Activated T-cell treated with anti-CD3 and anti-CD28 coated beads, Interleukin-2, amount 50 U/mL, for 4 hours (primary cell): ENCODE measurements at regions not wholly inside any gene's neighbourhood (a gene's known extent, or its start where the extent isn't known, plus 50 kb on each side); places are given as distances from the start of the nearest gene placed in this dataset.

Experiments
- ATAC-seq, 2 donors: fragments of 200-7000 bp; cut with Tn5 transposase; one replicate each; pipeline ENCODE4 v1.10.0; 2021
- DNase-seq: peaks from one replicate; pipeline ENCODE4 v3.0.0-alpha.2; 2020
- H3K27me3 Mint-ChIP-seq: one replicate; pipeline ENCODE4 v1.8.0; 2021; ENCODE audit warnings: low read depth, mixed read lengths
- H3K36me3 Mint-ChIP-seq: one replicate; pipeline ENCODE4 v1.8.0; 2022; ENCODE audit warnings: mixed read lengths; ENCODE audit not compliant: insufficient read depth
- H3K4me1 Mint-ChIP-seq: one replicate; pipeline ENCODE4 v1.8.0; 2021; ENCODE audit warnings: low read depth, mixed read lengths
- H3K4me3 Mint-ChIP-seq: one replicate; pipeline ENCODE4 v1.8.0; 2021; ENCODE audit warnings: mild to moderate bottlenecking, moderate library complexity, mixed read lengths
- H3K9me3 Mint-ChIP-seq: one replicate; pipeline ENCODE4 v1.8.0; 2021; ENCODE audit warnings: mixed read lengths

DNA sequence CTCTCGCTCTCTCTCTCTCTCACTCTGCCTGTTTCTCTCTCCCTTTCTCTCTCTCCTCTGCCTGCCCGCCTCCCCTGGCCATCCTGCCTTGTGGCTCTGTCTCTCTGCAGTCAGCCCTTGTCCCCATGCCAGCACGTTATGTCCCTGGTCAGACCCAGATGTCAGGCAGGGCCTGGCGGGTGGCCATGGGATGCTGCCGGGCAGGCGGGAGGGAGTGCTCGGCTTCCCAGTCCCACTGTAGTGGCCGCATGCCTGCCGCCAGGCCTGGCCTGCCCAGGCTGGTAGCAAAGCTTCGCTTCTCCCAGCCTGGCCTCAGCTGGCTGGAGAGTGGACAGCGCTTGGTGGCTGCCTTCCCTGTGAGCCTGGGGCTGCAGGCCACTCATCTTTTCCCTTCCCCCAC, 121.5 kb upstream of the ZNF716 start:
- Mint-ChIP-seq H3K9me3 (peaks cover 38% of the 10 kb centered on the region), H3K36me3 (no peaks in the 10 kb centered on the region), H3K4me3 (no peak overlapping the region), H3K4me1 (no peaks in the 10 kb centered on the region), H3K27me3 (no peaks in the 10 kb centered on the region)
- ATAC-seq (no peak), DNase-seq (no peak)

DNA sequence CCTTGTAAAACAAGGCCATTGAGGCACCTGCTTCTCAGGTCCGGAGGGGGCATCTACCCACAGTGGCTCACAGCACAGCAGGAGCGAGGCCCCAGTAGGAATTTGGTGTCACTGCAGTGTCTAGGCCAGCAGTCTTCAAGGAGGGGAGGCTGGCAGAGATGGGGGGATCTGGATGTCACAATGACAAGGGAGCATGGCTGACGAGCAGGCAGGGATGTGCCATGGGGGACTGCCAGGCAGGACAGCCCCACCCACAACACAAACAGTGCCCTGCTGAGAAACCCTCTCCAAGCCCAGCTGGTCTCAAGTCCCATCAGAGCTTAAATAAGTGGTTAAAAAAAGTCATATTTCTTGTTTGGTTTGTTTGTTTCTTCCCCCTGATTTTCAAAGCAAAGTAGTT, 121.0 kb upstream of the ZNF716 start:
- DNase-seq (no peak), ATAC-seq (no peak)
- no peaks in the 10 kb centered on the region for H3K27me3 Mint-ChIP-seq
- H3K9me3 Mint-ChIP-seq = peaks cover 38% of the 10 kb centered on the region
- H3K36me3 Mint-ChIP-seq = no peaks in the 10 kb centered on the region
- no peaks in the 10 kb centered on the region for H3K4me1 Mint-ChIP-seq
- H3K4me3 Mint-ChIP-seq = no peak overlapping the region

DNA sequence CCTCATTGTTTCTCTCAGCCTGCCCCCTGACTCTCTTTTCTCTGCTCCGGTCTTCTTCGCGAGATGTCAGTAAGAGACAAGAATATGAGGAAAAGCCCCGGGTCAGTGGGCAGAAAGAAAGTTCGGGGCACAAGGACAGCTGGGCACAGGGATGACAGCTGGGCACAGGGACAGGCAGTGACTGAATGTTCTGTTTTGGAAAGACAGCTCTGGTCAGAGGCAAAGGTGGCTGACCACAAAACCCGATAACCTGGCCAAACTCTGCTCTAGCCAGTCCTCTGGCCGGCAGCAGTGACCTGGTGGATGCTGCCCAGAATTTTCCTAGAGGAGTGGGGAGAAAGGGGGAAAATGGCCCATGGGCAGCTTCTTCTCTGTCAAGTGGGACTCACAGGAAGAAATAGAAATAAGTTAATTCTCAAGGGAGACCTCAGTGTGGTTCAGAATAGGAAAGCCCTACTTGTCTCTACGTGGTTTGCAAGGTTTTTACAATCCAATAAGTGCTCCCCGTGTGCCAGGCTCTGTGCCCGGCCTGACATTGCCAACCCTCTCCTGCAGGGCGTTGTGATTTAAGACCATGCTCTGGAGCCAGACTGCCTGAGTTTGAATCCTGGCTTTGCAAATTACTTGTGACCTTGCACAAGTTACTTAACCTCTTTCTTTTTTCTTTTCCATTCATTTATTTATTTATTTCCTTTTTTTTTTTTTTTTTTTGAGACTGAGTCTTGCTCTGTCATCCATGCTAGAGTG, 110.6 kb upstream of the ZNF716 start:
- DNase-seq = no peak
- H3K4me1 Mint-ChIP-seq = no peaks in the 10 kb centered on the region
- H3K36me3 Mint-ChIP-seq = no peaks in the 10 kb centered on the region
- ATAC-seq = no peak
- H3K4me3 Mint-ChIP-seq = no peak overlapping the region
- no peaks in the 10 kb centered on the region for H3K27me3 Mint-ChIP-seq
- H3K9me3 Mint-ChIP-seq = peaks cover 28% of the 10 kb centered on the region

DNA sequence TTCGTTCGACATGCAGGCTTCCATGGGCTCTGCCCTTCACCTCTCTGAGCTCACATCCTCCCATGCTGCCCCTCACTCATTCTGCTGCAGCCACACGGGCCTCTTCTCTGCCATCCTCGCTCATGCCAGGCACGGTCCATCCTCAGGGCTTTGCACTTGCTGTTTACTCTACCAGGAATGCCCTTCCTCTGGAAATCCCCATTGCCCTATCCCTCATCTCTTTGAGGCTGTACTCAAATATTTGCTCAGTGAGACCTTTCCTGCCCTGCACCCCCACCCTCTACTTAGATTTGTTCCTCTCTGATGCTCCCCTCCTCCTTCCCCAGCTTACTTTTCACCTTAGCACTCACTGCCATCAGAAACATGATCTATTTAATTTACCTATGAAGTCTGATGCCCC, 107.0 kb upstream of the ZNF716 start:
- Mint-ChIP-seq H3K36me3 (no peaks in the 10 kb centered on the region), H3K27me3 (no peaks in the 10 kb centered on the region), H3K4me3 (no peak overlapping the region), H3K4me1 (no peaks in the 10 kb centered on the region), H3K9me3 (peaks cover 33% of the 10 kb centered on the region)
- no peak for ATAC-seq
- DNase-seq = no peak

DNA sequence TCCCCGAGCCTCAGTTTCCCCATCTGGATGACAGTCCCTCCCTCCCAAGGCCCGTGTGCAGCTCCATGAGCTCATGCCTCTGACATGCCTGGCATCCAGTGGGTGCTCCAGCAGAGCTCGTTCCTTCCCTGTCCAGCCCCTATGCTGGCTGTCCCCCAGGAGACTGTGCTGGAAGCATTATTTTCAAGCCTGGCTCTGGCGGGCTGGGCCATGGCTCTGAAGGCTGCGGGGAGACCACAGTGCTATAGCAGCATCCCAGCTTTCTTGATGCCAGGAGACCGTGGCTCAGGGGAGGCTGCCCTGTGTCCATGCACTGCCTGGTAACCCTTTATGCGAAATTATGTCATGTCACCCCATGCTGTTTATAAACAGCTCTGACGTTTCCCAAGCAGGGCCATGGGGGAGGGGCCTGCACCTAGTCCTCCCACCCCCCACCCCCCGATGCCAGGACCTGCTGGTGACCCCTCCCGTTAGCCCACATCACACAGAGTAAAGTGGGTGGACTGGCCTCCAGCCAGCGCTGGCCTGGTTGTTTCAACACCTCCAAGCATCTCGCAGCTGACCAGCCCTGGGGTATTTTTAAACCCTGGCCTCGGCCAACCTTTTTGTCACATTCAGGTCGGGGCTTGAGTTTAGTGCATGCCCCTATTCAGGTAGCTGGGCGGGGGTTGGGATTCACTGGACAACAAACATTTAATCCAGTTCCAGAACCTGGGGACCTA, 105.9 kb upstream of the ZNF716 start:
- Mint-ChIP-seq H3K27me3 (no peaks in the 10 kb centered on the region), H3K4me3 (no peak overlapping the region), H3K9me3 (peaks cover 23% of the 10 kb centered on the region), H3K36me3 (no peaks in the 10 kb centered on the region), H3K4me1 (no peaks in the 10 kb centered on the region)
- ATAC-seq (no peak), DNase-seq (no peak)

DNA sequence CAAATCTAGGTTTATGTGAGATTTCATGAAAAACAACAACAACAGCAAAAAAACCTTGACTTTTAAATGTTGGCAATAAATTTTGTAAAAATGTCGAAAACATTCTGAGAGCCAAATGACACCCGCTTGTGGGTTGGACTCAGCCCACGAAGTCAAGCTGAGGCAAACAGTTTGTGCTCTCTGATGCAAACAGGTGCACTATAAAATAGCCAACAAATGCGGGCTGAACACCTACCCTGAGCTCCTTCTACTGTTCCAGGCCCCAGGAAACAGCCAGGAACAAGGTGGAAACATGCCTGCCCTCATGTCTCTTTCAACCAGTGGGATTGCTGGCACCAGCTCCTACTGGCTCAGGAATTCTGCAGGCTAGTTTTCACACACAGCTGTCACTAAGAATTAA, 105.0 kb upstream of the ZNF716 start:
- no peak for DNase-seq
- H3K9me3 Mint-ChIP-seq = peaks cover 26% of the 10 kb centered on the region
- H3K27me3 Mint-ChIP-seq = no peaks in the 10 kb centered on the region
- H3K4me3 Mint-ChIP-seq = no peak overlapping the region
- no peaks in the 10 kb centered on the region for H3K36me3 Mint-ChIP-seq
- ATAC-seq = no peak
- H3K4me1 Mint-ChIP-seq = no peaks in the 10 kb centered on the region

DNA sequence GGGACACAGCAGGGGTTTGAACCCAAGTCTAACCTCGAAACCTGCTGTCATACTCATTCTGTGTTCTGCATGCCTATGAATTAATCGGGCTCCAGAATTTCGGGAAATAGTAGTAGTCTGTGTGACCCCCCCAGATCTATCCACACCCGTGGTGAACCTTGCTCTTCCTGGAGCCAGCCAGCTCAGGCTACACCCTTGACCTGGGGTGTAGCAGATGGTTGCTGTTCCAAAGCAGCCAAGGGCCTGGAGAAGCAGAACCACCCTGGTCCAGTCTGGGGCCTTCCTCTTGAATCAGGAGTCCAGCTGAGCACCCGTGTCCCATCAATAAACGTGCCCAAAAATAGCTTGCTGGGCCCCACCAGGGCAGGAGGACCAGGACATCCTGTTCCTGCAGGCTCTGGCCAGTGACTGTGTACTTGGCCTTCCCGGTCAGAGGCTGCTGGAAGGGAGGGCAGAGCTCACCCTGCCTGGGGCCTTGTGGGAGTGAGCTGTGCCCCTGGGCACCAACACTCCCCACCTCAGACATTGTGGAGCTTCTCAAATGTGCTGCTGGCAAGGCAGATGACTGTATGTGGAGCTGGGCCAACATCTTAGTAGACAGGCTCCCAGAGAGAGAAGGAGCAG, 101.2 kb upstream of the ZNF716 start:
- no peak for DNase-seq
- no peaks in the 10 kb centered on the region for H3K36me3 Mint-ChIP-seq
- peaks cover 34% of the 10 kb centered on the region for H3K9me3 Mint-ChIP-seq
- H3K4me3 Mint-ChIP-seq = no peak overlapping the region
- no peaks in the 10 kb centered on the region for H3K27me3 Mint-ChIP-seq
- no peak for ATAC-seq
- H3K4me1 Mint-ChIP-seq = no peaks in the 10 kb centered on the region

DNA sequence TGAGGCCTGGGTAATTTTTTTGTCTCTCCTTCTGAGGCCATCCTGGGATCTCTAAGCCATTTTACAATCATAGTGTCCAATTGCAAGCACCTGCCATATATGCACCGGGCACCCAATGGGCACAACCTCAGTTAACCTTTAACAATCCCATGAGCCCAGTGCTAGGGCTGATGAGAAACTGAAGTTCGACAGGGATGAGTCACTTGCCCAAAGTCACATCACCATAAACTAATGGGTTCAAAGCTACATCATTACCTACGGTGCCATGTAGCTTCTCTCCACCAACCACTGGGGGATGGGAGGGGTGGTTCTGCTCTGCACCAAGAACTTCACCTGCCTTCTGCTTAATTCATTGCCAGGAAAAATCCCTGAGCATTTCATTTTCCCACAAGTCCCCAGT, 95.8 kb upstream of the ZNF716 start:
- no peaks in the 10 kb centered on the region for H3K36me3 Mint-ChIP-seq
- ATAC-seq = no peak
- H3K4me3 Mint-ChIP-seq = no peak overlapping the region
- H3K9me3 Mint-ChIP-seq = peaks cover 32% of the 10 kb centered on the region
- DNase-seq = no peak
- no peaks in the 10 kb centered on the region for H3K27me3 Mint-ChIP-seq
- H3K4me1 Mint-ChIP-seq = no peaks in the 10 kb centered on the region

DNA sequence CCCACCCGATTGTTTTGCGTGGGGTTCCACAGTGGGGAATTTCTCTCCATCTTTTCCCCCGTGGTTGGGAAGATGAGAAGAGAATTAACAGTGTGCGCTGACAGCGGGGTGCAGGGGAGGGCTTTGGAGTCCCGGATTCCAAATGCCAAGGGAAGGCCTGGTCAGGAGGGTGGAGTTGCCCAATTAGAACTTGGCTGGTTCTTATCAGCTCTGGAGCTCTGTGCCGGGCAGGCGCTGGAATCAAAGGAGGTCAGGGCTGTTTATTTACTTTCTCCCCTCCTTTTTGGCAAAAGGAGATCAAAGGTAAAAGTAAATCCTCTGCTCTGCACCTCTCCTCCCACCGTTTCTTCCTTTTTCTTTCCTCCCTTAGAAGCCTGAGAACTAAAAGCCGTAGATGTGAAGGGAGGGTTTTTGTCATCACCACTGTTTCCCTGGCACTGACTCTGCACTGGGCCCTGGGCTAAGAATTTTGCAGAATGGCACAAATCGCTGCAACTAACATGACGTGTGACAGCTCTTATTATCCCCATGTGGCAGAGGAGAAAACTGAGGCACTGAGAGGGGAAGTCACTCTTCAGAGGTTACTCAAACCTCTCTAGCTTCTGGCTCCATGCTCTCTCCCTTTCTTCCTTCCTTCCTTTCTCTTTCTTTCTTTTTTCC, 95.2 kb upstream of the ZNF716 start:
- DNase-seq (no peak), ATAC-seq (no peak)
- Mint-ChIP-seq H3K9me3 (peaks cover 34% of the 10 kb centered on the region), H3K4me3 (no peak overlapping the region), H3K27me3 (no peaks in the 10 kb centered on the region), H3K36me3 (no peaks in the 10 kb centered on the region), H3K4me1 (no peaks in the 10 kb centered on the region)

DNA sequence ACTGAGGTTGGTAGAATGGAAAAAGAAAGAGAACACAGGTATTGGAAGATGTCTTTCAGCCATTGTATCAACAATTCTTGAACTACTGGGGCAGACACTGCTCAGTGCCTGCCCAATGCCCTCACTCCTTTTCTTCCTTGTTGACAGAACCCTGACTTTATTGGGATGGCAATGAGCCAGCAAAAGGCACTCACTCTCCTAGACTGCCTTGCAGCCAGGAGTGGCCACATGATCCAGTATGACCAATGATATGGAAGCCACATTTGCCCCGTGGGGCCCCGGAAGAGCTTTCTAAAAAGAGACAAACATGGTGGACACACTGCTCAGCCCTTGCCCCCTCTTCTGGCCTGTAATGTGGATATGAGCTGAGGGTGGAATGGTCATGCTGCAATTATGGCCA, 88.6 kb upstream of the ZNF716 start:
- Mint-ChIP-seq H3K4me3 (no peak overlapping the region), H3K9me3 (peaks cover 37% of the 10 kb centered on the region), H3K4me1 (no peaks in the 10 kb centered on the region), H3K36me3 (no peaks in the 10 kb centered on the region), H3K27me3 (no peaks in the 10 kb centered on the region)
- DNase-seq (no peak), ATAC-seq (no peak)

DNA sequence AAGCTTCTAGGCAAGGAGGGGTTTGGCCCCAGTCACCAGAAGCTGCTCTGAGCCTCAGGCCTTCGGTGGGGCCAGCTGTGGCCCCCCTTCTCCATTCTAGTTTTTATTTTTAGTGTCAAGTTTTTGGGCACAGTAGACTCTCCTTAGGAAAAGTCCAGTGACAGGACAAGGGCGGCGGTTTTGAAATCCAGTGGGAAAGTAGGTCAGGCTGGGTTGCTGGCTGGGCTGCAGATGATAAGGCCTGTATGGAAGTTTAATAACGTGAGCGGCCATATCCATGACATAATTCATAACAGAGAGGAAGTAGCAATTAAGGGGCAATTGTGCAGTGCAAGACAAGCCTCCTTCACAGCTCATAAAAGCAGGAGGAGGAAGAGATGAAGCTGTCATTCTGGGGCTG, 87.1 kb upstream of the ZNF716 start:
- DNase-seq (no peak), ATAC-seq (no peak)
- Mint-ChIP-seq H3K4me3 (no peak overlapping the region), H3K27me3 (no peaks in the 10 kb centered on the region), H3K36me3 (no peaks in the 10 kb centered on the region), H3K4me1 (no peaks in the 10 kb centered on the region), H3K9me3 (peaks cover 41% of the 10 kb centered on the region)

DNA sequence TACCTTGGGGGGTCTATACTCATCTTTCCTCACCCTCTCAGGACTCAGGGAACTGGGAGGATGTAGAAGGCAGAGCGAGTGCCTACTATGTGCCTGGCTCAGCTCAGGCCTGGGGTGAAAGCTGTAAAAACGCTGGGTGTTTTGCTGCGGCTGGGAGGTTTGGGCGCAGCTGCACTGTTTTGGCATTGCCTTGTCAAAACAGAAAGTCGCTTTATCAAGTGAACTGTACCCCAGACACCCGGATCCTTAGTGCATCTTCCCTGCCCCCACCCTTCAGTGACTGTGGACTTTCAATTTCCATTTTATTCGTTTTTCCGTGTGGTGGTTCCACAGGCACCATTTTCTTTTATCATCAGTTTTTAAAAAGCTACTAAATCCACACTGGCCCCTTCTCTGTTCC, 86.7 kb upstream of the ZNF716 start:
- Mint-ChIP-seq H3K4me3 (no peak overlapping the region), H3K4me1 (no peaks in the 10 kb centered on the region), H3K9me3 (peaks cover 42% of the 10 kb centered on the region), H3K36me3 (no peaks in the 10 kb centered on the region), H3K27me3 (no peaks in the 10 kb centered on the region)
- DNase-seq (no peak), ATAC-seq (no peak)

DNA sequence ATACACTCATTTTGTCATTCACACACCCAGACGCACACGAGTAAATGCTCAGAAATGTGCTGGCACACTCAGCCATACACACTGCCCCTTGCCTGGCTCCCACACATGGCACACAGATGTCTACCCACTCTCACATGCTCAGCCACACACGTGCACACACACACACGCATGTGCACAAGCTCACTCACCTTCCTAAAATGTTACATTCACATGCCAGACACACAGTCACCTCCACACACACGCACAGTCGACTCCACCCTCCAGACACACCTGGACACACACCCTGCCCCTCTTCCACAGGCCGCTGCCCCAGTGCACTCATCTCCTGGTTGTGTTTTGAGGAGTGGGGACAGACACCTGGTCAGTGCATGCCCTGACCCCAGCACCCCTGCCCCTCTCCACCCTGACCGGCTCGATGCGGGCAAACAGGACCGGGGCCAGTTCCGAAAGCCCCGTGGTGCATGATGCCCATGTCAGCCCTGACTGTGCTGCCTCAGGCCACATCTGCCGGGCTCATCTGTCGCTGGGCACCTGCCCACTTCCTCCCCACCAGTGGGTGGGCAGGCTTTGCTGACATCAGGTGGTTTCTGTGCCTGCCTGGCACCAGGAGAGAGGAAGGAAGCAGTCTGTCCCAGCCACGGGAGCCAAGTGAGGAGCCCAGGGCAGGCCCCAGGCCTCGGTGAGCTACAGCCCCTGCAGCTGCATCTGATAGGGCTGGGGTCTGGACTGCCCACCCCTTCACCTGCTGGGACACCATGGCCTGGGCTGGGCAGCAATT, 84.9 kb upstream of the ZNF716 start:
- Mint-ChIP-seq H3K4me1 (no peaks in the 10 kb centered on the region), H3K27me3 (no peaks in the 10 kb centered on the region), H3K9me3 (peaks cover 36% of the 10 kb centered on the region), H3K36me3 (no peaks in the 10 kb centered on the region), H3K4me3 (no peak overlapping the region)
- ATAC-seq (no peak), DNase-seq (no peak)

DNA sequence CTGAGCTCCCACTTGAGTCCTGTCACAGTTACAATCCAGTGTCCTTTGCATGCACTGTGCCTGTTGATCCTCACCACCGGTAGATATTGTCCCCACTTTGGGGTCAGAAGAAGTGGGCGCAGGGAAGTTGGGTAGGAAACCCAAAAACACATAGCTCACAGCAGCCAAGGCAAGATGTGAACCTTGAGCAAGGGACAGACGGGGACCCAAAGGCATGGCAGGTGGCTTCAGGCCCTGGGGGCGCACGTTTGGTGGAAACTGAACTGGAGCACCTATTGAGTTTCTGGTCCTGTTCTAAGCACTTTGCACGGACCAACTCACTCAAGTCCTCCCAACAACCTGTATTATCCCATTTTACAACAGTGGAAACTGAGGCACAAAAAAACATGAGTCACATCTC, 82.8 kb upstream of the ZNF716 start:
- Mint-ChIP-seq H3K36me3 (no peaks in the 10 kb centered on the region), H3K9me3 (peaks cover 33% of the 10 kb centered on the region), H3K4me3 (no peak overlapping the region), H3K4me1 (no peaks in the 10 kb centered on the region), H3K27me3 (no peaks in the 10 kb centered on the region)
- no peak for DNase-seq
- no peak for ATAC-seq
